HG03469 (cell line): ENCODE measurements at regions not wholly inside any gene's neighbourhood (a gene's known extent, or its start where the extent isn't known, plus 50 kb on each side); places are given as distances from the start of the nearest gene placed in this dataset.

ENCODE experiments used
- ATAC-seq: cut with Tn5 transposase; IDR thresholded peaks from one replicate; pipeline ENCODE4 v1.9.1; 2021; ENCODE audit warnings: mild to moderate bottlenecking, moderate library complexity, moderate number of reproducible peaks; ENCODE audit not compliant: unreplicated experiment

DNA sequence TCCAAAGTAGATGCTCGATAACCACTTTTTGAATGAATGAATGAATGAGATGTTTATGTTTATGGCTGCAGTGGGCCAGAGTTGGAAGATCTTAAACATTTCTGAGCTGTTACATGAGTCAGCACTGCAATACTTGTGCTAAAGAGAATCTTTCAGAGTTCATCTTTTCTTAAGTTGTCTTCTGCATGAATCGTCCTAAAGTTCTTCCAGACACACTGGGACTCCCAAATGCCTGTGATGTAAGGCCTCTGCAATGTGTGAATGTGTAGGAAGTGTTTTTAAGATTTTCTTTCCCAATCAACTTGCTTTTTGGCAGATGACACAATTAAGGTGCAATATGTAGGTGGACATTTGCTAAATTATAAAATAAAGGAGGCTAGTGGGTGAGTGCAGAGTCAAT lies 50.3 kb upstream of the TRIM9 start:
- ATAC-seq = no peak

DNA sequence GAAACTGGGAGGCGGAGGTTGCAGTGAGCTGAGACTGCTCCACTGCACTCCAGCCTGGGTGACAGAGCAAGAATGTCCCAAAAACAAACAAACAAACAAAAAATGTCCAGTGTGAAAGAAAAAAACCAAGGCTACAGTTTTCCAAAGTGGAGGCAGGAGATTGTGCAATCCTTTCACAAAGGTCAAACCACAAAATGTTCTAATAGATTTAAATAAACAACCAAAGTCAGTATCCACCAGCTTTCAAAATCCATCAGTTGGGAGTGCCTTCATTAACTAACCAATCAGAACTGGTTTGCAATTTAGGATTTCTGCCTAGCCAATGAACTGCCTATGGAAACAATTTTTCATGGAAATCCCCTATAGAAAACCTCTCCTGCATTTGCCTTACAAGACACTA lies 52.3 kb upstream of the TRIM9 start:
- ATAC-seq = no peak

GRCh38 chr14:51155326-51155725 lies 60.4 kb upstream of the TRIM9 start:
- ATAC-seq = no peak

DNA sequence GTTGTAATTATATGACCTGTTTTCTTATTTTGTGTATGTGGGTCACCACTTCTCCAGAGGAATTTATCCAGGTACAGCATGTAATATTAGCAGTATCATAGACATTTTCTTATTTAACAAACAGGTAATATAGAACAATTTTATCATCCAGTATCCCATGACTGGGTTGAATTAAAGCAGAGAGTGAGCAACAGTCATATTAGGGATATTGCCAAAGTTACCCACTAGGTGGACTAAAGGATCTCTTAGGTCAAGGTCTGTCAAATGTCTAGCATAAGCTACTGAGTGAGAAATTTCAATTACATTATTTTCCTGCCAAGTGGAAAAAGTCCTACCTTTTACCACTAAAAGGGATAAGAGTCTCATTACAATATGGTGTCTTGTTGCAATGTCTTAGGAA lies 62.1 kb upstream of the TRIM9 start:
- no peak for ATAC-seq

DNA sequence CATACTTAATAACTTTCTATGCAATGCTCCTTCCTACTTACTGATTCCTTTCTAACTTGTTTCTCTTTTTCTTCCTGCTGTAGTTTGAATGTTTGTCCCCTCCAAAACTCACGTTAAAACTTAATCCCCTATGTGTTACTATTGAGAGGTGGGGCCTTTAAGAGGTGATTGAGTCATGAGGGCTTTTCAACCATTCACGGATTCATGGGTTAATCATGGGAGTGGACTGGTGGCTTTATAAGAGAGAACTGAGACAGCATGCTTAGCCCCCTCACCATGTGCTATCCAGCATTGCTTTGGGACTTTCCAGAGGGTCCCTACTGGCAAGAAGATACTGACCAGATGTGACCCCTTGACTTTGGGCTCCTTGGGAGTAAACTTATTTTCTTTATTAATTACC lies 66.0 kb upstream of the TRIM9 start:
- ATAC-seq = no peak

DNA sequence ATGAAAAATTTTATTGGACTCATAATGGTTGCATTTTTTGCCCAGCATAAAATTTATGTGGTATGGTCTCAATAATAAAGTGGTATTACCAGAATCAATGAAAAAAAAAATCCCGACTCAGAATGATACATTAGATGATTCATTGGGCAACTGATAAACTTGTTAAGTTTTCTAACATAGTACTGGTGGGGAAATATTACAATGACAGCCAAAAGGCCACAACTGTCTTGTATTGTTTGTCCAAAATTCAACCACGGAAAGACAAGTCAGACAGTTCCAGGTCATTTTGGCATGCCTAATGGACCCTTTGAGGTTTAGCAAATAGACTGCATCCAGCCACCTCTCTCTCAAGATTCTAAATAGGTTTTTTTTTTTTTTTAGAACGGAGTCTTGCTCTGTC lies 70.5 kb upstream of the TRIM9 start:
- no peak for ATAC-seq

GRCh38 chr14:51167587-51168214 lies 72.3 kb upstream of the TMX1 start:
- ATAC-seq = no peak

- ATAC-seq = no peak
These were observed 71.8 kb upstream of the TMX1 start for GRCh38 chr14:51168215-51168613.

- ATAC-seq = no peak
These were observed 66.2 kb upstream of the TMX1 start for GRCh38 chr14:51173863-51174262.

GRCh38 chr14:51176839-51177238 lies 63.2 kb upstream of the TMX1 start:
- no peak for ATAC-seq

DNA sequence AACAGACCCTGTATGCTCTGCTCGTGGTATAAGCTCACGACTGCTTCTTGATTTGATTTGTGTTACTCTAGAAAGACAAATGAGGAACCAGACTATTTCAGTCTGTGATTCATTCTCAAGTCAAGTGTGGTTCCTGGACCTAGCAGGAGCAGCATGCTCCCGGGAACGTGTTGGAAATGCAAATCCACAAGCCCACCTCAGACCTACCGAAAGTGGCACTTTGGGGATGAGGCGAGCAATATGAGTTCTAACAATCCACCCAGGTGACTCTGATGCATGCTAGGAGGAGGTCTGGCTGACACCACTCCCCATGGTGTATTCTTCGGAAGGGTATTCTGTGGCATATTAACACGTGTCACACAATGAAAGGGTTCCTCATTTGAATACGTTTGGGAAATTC lies 59.5 kb upstream of the TMX1 start:
- ATAC-seq = peak; percentile 79

DNA sequence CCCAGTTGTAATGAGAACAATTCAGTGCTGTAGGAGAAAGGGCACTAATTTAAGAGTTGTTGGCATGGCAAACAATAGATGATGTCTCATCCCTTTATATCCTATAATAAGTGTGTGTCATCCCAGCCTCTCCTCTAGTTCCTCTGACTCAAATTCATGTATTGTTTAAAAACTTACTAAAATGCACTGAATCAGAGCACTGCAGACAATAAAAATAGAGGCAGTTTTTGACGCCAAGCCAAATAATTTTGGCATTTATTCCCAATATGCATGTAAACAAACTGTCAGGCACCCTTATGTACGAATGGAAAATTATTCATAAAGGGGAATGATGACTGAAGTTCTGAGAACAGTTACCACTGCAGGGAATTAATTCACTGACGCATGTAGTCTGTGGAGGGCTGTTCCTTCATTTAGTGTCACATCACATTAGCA lies 57.9 kb upstream of the TMX1 start:
- ATAC-seq = no peak

DNA sequence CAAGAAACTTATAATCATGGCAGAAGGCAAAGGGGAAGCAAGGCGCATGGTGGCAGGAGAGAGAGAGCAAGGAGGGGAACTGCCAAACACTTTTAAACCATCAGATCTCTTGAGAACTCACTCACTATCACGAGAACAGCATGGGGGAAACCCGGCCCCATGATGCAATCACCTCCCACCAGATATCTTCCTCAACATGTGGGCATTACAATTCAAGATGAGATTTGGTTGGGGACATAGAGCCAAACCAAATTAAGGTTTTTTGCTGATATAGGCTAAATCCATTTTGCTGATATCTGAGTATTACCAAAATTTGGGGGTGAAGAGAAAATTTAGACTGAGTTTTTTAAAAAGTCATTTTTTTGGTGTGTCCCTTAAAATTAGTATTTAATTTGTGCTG lies 54.9 kb upstream of the TMX1 start:
- no peak for ATAC-seq

DNA sequence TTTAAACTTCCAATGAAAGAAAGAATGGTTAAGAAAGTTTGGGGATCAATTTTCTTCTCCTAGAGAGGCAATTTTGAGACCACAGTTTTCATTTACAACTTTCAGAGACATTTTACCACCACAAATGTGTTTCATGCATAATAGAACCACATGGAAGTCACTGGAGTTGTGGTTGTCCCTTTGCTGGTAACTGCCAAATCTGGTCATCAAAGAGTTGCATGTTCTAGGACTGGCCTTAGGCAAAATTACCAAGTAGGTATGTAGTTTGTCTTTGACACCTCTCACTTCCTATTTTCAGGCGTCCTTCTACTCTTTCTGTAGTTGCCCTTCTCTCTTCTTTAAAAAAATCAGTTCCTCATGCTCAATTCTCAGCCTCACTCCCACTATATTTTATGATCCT lies 54.3 kb upstream of the TMX1 start:
- peak; percentile 64 for ATAC-seq

DNA sequence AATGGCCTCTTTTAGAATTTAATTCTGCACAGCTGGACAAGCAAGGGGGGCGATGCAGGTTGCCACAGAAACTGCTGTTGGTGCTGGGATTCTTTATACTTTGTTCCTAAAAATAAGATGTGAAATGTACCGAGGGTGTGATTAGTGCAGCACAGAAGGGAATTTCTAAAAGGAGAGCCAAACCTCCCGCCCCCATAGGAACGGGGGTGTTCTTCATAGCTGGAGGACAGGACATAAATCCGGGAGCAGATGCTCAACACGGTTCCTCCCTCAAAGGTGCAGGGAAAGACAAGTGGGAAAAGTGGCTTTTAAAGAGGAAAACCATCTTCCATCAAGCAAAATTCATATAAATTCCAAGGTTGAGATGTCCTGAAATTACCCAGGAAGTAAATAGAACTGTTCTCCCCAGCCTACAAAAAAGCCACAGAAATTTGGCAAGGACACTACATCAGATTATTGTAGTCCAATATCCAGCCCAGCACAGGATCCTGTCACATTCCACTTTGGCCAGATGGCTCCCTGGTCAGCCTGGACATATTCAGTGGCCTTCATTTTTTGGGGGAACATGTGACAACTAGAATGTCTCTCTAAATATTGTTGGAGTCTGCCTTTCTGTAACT lies 51.4 kb upstream of the TMX1 start:
- ATAC-seq = no peak

- ATAC-seq = no peak
These were observed 50.3 kb upstream of the TMX1 start for GRCh38 chr14:51189600-51190376.
